ENCODE measurements at regions not wholly inside any gene's neighbourhood (a gene's known extent, or its start where the extent isn't known, plus 50 kb on each side); places are given as distances from the start of the nearest gene placed in this dataset.

DNA sequence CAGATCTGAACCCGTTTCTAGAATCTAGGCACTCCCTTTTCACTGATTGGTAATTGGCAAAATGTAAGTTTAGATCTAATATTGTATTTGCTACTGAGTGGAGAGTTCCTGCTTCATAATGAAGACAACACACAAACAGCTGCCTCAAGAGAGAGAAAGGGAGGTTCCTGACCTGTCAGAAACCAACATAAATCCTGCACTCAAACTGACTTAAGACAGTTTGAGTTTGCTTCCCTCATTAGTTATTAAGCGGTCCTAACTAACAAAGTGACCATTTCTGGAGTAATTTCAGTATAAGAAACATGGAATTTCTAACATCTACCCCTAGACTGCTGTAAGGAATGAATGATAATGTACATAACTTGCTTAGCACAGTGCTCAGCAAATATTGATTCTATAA is 191.2 kb downstream of the METTL4 start:
- Histone ChIP-seq H3K4me1 (no peaks in the 10 kb centered on the region), H3K27me3 (no peaks in the 10 kb centered on the region), H3K4me3 (no peak overlapping the region), H3K27ac (no peak overlapping the region), H3K9me3 (no peaks in the 10 kb centered on the region), H3K36me3 (no peaks in the 10 kb centered on the region)
- intact Hi-C loops (cut with DNase I), result no loop called here
- WGBS (ENCODE audit: insufficient coverage, low coverage, low lambda C conversion rate, missing lambda C conversion rate), result 50% methylated on average over 2 of the region's 2 CpGs
- DNase-seq (no peak), ATAC-seq (no peak)
- no peak for TF ChIP-seq POLR2A (IDR thresholded peaks at IDR 0.05)
- no peak for TF ChIP-seq CTCF (IDR thresholded peaks at IDR 0.05)

DNA sequence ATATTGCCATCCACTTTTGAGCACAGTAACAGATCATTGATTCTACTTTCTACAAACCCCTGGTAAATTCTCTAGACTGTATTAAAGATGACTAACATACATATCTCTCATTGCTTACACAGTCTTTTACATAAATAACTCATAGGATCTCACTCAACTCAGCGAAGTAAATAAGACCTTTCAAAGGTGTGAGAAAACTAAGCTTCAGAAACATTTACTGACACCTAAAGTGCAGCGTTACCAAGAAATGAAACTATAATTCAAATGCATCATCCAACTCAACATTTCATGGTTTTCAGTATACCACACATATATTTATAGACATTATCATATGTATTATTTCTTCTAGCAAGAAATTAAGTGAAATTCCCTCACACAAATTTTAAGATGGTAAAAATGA is 189.8 kb downstream of the METTL4 start:
- no peaks in the 10 kb centered on the region for H3K27me3 ChIP-seq
- no peaks in the 10 kb centered on the region for H3K36me3 ChIP-seq
- intact Hi-C loops (cut with DNase I), result no loop called here
- no peak overlapping the region for H3K27ac ChIP-seq
- H3K4me1 ChIP-seq, result no peaks in the 10 kb centered on the region
- no peak for DNase-seq
- no peak for ATAC-seq
- H3K9me3 ChIP-seq, result no peaks in the 10 kb centered on the region
- TF ChIP-seq CTCF (IDR thresholded peaks at IDR 0.05), result no peak
- no peak for TF ChIP-seq POLR2A (IDR thresholded peaks at IDR 0.05)
- H3K4me3 ChIP-seq, result no peak overlapping the region
- 74% methylated on average over 2 of the region's 2 CpGs for WGBS (ENCODE audit: insufficient coverage, low coverage, low lambda C conversion rate, missing lambda C conversion rate)

GRCh38 chr18:2387588-2387987 is 183.7 kb downstream of the METTL4 start:
- no peaks in the 10 kb centered on the region for H3K27me3 ChIP-seq
- no peaks in the 10 kb centered on the region for H3K9me3 ChIP-seq
- no peak for ATAC-seq
- no peak for DNase-seq
- intact Hi-C loops (cut with DNase I), result no loop called here
- no peaks in the 10 kb centered on the region for H3K36me3 ChIP-seq
- H3K4me1 ChIP-seq, result no peaks in the 10 kb centered on the region
- H3K27ac ChIP-seq, result no peak overlapping the region
- TF ChIP-seq CTCF (IDR thresholded peaks at IDR 0.05) (no peak), POLR2A (IDR thresholded peaks at IDR 0.05) (no peak)
- H3K4me3 ChIP-seq, result no peak overlapping the region

GRCh38 chr18:2390158-2390557 is 181.1 kb downstream of the METTL4 start:
- H3K4me1 ChIP-seq, result no peaks in the 10 kb centered on the region
- no peaks in the 10 kb centered on the region for H3K27me3 ChIP-seq
- DNase-seq (no peak), ATAC-seq (no peak)
- no peak overlapping the region for H3K27ac ChIP-seq
- no peak overlapping the region for H3K4me3 ChIP-seq
- WGBS (ENCODE audit: insufficient coverage, low coverage, low lambda C conversion rate, missing lambda C conversion rate), result 38% methylated on average over 1 of the region's 1 CpG
- TF ChIP-seq POLR2A (IDR thresholded peaks at IDR 0.05) (no peak), CTCF (IDR thresholded peaks at IDR 0.05) (no peak)
- H3K36me3 ChIP-seq, result no peaks in the 10 kb centered on the region
- intact Hi-C loops (cut with DNase I), result no loop called here
- H3K9me3 ChIP-seq, result no peaks in the 10 kb centered on the region

- WGBS (ENCODE audit: insufficient coverage, low coverage, low lambda C conversion rate, missing lambda C conversion rate), result 75% methylated on average over 6 of the region's 6 CpGs
- no peaks in the 10 kb centered on the region for H3K36me3 ChIP-seq
- H3K4me1 ChIP-seq, result no peaks in the 10 kb centered on the region
- no peak for ATAC-seq
- H3K4me3 ChIP-seq, result no peak overlapping the region
- no peaks in the 10 kb centered on the region for H3K27me3 ChIP-seq
- H3K27ac ChIP-seq, result no peak overlapping the region
- TF ChIP-seq CTCF (IDR thresholded peaks at IDR 0.05), result no peak
- intact Hi-C loops (cut with DNase I), result no loop called here
- H3K9me3 ChIP-seq, result no peaks in the 10 kb centered on the region
- no peak for DNase-seq
These were observed 179.8 kb downstream of the METTL4 start for GRCh38 chr18:2391470-2391869.

All from right lobe of liver (tissue), 6 donors.